H1 (cell line): ENCODE measurements at regions not wholly inside any gene's neighbourhood (a gene's known extent, or its start where the extent isn't known, plus 50 kb on each side); places are given as distances from the start of the nearest gene placed in this dataset.

ENCODE experiments used
- BRCA1 ChIP-seq: IDR thresholded peaks from 2 replicates; pipeline ENCODE4 v1.6.1; 2012; ENCODE audit warnings: low read depth, low read length, improper control_type of control experiment
- CEBPB ChIP-seq: IDR thresholded peaks from 2 replicates; pipeline ENCODE4 v1.6.1; 2012; ENCODE audit warnings: low read depth, low read length
- CHD1 ChIP-seq: IDR thresholded peaks from 2 replicates; pipeline ENCODE4 v1.6.1; 2012; ENCODE audit warnings: low read depth, low read length, improper control_type of control experiment
- EP300 ChIP-seq, 2 experiments: IDR thresholded peaks; 1 replicate in 1 of 2; 2 replicates in 1 of 2; pipeline ENCODE4 v1.6.1; 2011 to 2012; ENCODE audit warnings: low read depth in 2 of 2, low read length in 2 of 2, mild to moderate bottlenecking in 2 of 2, borderline replicate concordance in 1 of 2, inconsistent platforms in 1 of 2, moderate library complexity in 1 of 2
- JUND ChIP-seq: IDR thresholded peaks from 2 replicates; pipeline ENCODE4 v1.6.1; 2011; ENCODE audit warnings: mild to moderate bottlenecking, improper control_type of control experiment, low read length
- RAD21 ChIP-seq, 2 experiments: IDR thresholded peaks in 1 of 2; conservative IDR thresholded peaks in 1 of 2; 2 replicates each; pipeline ENCODE4 v1.6.1; 2011; ENCODE audit warnings: low read depth in 2 of 2, low read length in 2 of 2, improper control_type of control experiment in 1 of 2, inconsistent platforms in 1 of 2, mild to moderate bottlenecking in 1 of 2, moderate library complexity in 1 of 2
- SIRT6 ChIP-seq: IDR thresholded peaks from one replicate; pipeline ENCODE4 v1.7.1; 2012; ENCODE audit warnings: low read length, inconsistent platforms
- SP1 ChIP-seq: IDR thresholded peaks from 2 replicates; pipeline ENCODE4 v1.6.1; 2011; ENCODE audit warnings: low read depth, low read length
- TF ChIP-seq, protein P1 (sequence below): fragments of 300-600 bp; sonication (generic); IDR thresholded peaks from 2 replicates; pipeline ENCODE4 v1.7.1; 2012; ENCODE audit warnings: low read length, moderate library complexity, mild to moderate bottlenecking, inconsistent platforms; ENCODE audit not compliant: insufficient replicate concordance

GRCh38 chr7:138170298-138170697 is 94.0 kb downstream of the AKR1D1 start (continued):
- TF ChIP-seq, protein P1, sequence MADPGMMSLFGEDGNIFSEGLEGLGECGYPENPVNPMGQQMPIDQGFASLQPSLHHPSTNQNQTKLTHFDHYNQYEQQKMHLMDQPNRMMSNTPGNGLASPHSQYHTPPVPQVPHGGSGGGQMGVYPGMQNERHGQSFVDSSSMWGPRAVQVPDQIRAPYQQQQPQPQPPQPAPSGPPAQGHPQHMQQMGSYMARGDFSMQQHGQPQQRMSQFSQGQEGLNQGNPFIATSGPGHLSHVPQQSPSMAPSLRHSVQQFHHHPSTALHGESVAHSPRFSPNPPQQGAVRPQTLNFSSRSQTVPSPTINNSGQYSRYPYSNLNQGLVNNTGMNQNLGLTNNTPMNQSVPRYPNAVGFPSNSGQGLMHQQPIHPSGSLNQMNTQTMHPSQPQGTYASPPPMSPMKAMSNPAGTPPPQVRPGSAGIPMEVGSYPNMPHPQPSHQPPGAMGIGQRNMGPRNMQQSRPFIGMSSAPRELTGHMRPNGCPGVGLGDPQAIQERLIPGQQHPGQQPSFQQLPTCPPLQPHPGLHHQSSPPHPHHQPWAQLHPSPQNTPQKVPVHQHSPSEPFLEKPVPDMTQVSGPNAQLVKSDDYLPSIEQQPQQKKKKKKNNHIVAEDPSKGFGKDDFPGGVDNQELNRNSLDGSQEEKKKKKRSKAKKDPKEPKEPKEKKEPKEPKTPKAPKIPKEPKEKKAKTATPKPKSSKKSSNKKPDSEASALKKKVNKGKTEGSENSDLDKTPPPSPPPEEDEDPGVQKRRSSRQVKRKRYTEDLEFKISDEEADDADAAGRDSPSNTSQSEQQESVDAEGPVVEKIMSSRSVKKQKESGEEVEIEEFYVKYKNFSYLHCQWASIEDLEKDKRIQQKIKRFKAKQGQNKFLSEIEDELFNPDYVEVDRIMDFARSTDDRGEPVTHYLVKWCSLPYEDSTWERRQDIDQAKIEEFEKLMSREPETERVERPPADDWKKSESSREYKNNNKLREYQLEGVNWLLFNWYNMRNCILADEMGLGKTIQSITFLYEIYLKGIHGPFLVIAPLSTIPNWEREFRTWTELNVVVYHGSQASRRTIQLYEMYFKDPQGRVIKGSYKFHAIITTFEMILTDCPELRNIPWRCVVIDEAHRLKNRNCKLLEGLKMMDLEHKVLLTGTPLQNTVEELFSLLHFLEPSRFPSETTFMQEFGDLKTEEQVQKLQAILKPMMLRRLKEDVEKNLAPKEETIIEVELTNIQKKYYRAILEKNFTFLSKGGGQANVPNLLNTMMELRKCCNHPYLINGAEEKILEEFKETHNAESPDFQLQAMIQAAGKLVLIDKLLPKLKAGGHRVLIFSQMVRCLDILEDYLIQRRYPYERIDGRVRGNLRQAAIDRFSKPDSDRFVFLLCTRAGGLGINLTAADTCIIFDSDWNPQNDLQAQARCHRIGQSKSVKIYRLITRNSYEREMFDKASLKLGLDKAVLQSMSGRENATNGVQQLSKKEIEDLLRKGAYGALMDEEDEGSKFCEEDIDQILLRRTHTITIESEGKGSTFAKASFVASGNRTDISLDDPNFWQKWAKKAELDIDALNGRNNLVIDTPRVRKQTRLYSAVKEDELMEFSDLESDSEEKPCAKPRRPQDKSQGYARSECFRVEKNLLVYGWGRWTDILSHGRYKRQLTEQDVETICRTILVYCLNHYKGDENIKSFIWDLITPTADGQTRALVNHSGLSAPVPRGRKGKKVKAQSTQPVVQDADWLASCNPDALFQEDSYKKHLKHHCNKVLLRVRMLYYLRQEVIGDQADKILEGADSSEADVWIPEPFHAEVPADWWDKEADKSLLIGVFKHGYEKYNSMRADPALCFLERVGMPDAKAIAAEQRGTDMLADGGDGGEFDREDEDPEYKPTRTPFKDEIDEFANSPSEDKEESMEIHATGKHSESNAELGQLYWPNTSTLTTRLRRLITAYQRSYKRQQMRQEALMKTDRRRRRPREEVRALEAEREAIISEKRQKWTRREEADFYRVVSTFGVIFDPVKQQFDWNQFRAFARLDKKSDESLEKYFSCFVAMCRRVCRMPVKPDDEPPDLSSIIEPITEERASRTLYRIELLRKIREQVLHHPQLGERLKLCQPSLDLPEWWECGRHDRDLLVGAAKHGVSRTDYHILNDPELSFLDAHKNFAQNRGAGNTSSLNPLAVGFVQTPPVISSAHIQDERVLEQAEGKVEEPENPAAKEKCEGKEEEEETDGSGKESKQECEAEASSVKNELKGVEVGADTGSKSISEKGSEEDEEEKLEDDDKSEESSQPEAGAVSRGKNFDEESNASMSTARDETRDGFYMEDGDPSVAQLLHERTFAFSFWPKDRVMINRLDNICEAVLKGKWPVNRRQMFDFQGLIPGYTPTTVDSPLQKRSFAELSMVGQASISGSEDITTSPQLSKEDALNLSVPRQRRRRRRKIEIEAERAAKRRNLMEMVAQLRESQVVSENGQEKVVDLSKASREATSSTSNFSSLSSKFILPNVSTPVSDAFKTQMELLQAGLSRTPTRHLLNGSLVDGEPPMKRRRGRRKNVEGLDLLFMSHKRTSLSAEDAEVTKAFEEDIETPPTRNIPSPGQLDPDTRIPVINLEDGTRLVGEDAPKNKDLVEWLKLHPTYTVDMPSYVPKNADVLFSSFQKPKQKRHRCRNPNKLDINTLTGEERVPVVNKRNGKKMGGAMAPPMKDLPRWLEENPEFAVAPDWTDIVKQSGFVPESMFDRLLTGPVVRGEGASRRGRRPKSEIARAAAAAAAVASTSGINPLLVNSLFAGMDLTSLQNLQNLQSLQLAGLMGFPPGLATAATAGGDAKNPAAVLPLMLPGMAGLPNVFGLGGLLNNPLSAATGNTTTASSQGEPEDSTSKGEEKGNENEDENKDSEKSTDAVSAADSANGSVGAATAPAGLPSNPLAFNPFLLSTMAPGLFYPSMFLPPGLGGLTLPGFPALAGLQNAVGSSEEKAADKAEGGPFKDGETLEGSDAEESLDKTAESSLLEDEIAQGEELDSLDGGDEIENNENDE = peak; percentile 64
- peak; percentile 88 for TF ChIP-seq CEBPB
- peak in 1 of 2 experiments; percentile 8; a peak in 1 of 4 replicates for TF ChIP-seq RAD21 (IDR thresholded peaks at IDR 0.05 in 1 of 2, conservative IDR thresholded peaks at IDR 0.05 in 1 of 2; ENCODE audit: low read depth in 2 of 2, low read length in 2 of 2)
- no peak for TF ChIP-seq CHD1
- no peak for TF ChIP-seq BRCA1
- no peak for TF ChIP-seq SIRT6
- TF ChIP-seq SP1 = peak; percentile 88
- 0 out of 2 replicates have a peak, but pooled peaks have one; percentile 26 for TF ChIP-seq JUND
- peak in 1 of 2 experiments; percentile 60; a peak in 1 of 3 replicates for TF ChIP-seq EP300 (IDR thresholded peaks at IDR 0.05; ENCODE audit: borderline replicate concordance in 1 of 2, low read depth in 2 of 2, low read length in 2 of 2)
